Activated T-helper 17 cell treated with anti-CD3 and anti-CD28 coated beads, Interleukin-2, amount 50 U/mL, for 72 hours (primary cell): ENCODE measurements at regions not wholly inside any gene's neighbourhood (a gene's known extent, or its start where the extent isn't known, plus 50 kb on each side); places are given as distances from the start of the nearest gene placed in this dataset.

Source experiments
- ATAC-seq: fragments of 150-1000 bp; cut with Tn5 transposase; replicated peaks from 2 replicates; pipeline ENCODE4 v1.10.0; 2021; ENCODE audit warnings: mild to moderate bottlenecking, moderate library complexity
- H3K27ac Mint-ChIP-seq: one replicate; pipeline ENCODE4 v1.8.0; 2022; ENCODE audit warnings: mixed read lengths
- H3K27me3 Mint-ChIP-seq: one replicate; pipeline ENCODE4 v1.8.0; 2022; ENCODE audit warnings: mixed read lengths
- H3K36me3 Mint-ChIP-seq: one replicate; pipeline ENCODE4 v1.8.0; 2022; ENCODE audit warnings: low read depth, mild to moderate bottlenecking, mixed read lengths
- H3K4me1 Mint-ChIP-seq: one replicate; pipeline ENCODE4 v1.8.0; 2022; ENCODE audit warnings: mixed read lengths
- H3K4me3 Mint-ChIP-seq: one replicate; pipeline ENCODE4 v1.8.0; 2022; ENCODE audit warnings: mild to moderate bottlenecking, mixed read lengths
- H3K9me3 Mint-ChIP-seq: one replicate; pipeline ENCODE4 v1.8.0; 2022; ENCODE audit warnings: mixed read lengths

- H3K27ac Mint-ChIP-seq = no peak overlapping the region
- peaks cover 9% of the 10 kb centered on the region for H3K9me3 Mint-ChIP-seq
- no peak overlapping the region for H3K4me3 Mint-ChIP-seq
- H3K27me3 Mint-ChIP-seq = no peaks in the 10 kb centered on the region
- H3K4me1 Mint-ChIP-seq = no peaks in the 10 kb centered on the region
- ATAC-seq = no peak
- no peaks in the 10 kb centered on the region for H3K36me3 Mint-ChIP-seq
Measured at GRCh38 chr3:144182501-144182900, 210.9 kb downstream of the DIPK2A start.

- Mint-ChIP-seq H3K36me3 (no peaks in the 10 kb centered on the region), H3K9me3 (peaks cover 9% of the 10 kb centered on the region), H3K4me3 (no peak overlapping the region), H3K4me1 (no peaks in the 10 kb centered on the region), H3K27ac (no peak overlapping the region), H3K27me3 (no peaks in the 10 kb centered on the region)
- no peak for ATAC-seq
Measured at GRCh38 chr3:144185276-144185675, 213.7 kb downstream of the DIPK2A start.

- peaks cover 12% of the 10 kb centered on the region for H3K9me3 Mint-ChIP-seq
- H3K4me1 Mint-ChIP-seq = no peaks in the 10 kb centered on the region
- no peak overlapping the region for H3K4me3 Mint-ChIP-seq
- peak; percentile 14 for ATAC-seq
- H3K27me3 Mint-ChIP-seq = no peaks in the 10 kb centered on the region
- no peaks in the 10 kb centered on the region for H3K36me3 Mint-ChIP-seq
- no peak overlapping the region for H3K27ac Mint-ChIP-seq
Measured at GRCh38 chr3:144187531-144188210, 216.0 kb downstream of the DIPK2A start.

GRCh38 chr3:144189044-144189443 is 217.4 kb downstream of the DIPK2A start:
- Mint-ChIP-seq H3K4me3 (no peak overlapping the region), H3K27ac (no peak overlapping the region), H3K36me3 (no peaks in the 10 kb centered on the region), H3K9me3 (peaks cover 12% of the 10 kb centered on the region), H3K27me3 (no peaks in the 10 kb centered on the region), H3K4me1 (no peaks in the 10 kb centered on the region)
- no peak for ATAC-seq

GRCh38 chr3:144197116-144197515 is 225.5 kb downstream of the DIPK2A start:
- peaks cover 15% of the 10 kb centered on the region for H3K9me3 Mint-ChIP-seq
- no peak overlapping the region for H3K27ac Mint-ChIP-seq
- H3K36me3 Mint-ChIP-seq = no peaks in the 10 kb centered on the region
- no peaks in the 10 kb centered on the region for H3K27me3 Mint-ChIP-seq
- H3K4me1 Mint-ChIP-seq = no peaks in the 10 kb centered on the region
- no peak for ATAC-seq
- H3K4me3 Mint-ChIP-seq = no peak overlapping the region

GRCh38 chr3:144197582-144197981 is 226.0 kb downstream of the DIPK2A start:
- Mint-ChIP-seq H3K36me3 (no peaks in the 10 kb centered on the region), H3K27ac (no peak overlapping the region), H3K4me1 (no peaks in the 10 kb centered on the region), H3K27me3 (no peaks in the 10 kb centered on the region), H3K4me3 (no peak overlapping the region), H3K9me3 (peaks cover 15% of the 10 kb centered on the region)
- no peak for ATAC-seq

GRCh38 chr3:144200004-144200403 is 228.4 kb downstream of the DIPK2A start:
- no peak for ATAC-seq
- H3K27me3 Mint-ChIP-seq = peaks cover 4% of the 10 kb centered on the region

GRCh38 chr3:144200466-144200865 is 228.8 kb downstream of the DIPK2A start:
- Mint-ChIP-seq H3K27ac (no peak overlapping the region), H3K4me1 (no peaks in the 10 kb centered on the region), H3K4me3 (no peak overlapping the region), H3K27me3 (peaks cover 4% of the 10 kb centered on the region), H3K9me3 (peaks cover 13% of the 10 kb centered on the region), H3K36me3 (no peaks in the 10 kb centered on the region)
- ATAC-seq = no peak

More at GRCh38 chr3:144200004-144200403, 228.4 kb downstream of the DIPK2A start:
- Mint-ChIP-seq H3K4me1 (no peaks in the 10 kb centered on the region), H3K27ac (no peak overlapping the region), H3K36me3 (no peaks in the 10 kb centered on the region), H3K4me3 (no peak overlapping the region), H3K9me3 (peaks cover 15% of the 10 kb centered on the region)

- ATAC-seq = no peak
- no peaks in the 10 kb centered on the region for H3K27me3 Mint-ChIP-seq
- H3K9me3 Mint-ChIP-seq = peaks cover 5% of the 10 kb centered on the region
- H3K27ac Mint-ChIP-seq = no peak overlapping the region
- H3K36me3 Mint-ChIP-seq = no peaks in the 10 kb centered on the region
- H3K4me1 Mint-ChIP-seq = no peaks in the 10 kb centered on the region
- no peak overlapping the region for H3K4me3 Mint-ChIP-seq
Measured at GRCh38 chr3:144221761-144222160, 250.1 kb downstream of the DIPK2A start.

- H3K36me3 Mint-ChIP-seq = no peaks in the 10 kb centered on the region
- no peak overlapping the region for H3K27ac Mint-ChIP-seq
- H3K27me3 Mint-ChIP-seq = peaks cover 3% of the 10 kb centered on the region
- H3K4me1 Mint-ChIP-seq = no peaks in the 10 kb centered on the region
- ATAC-seq = no peak
- H3K9me3 Mint-ChIP-seq = no peaks in the 10 kb centered on the region
- H3K4me3 Mint-ChIP-seq = no peak overlapping the region
Measured at GRCh38 chr3:144229330-144229729, 257.7 kb downstream of the DIPK2A start.

GRCh38 chr3:144229953-144230352 is 258.3 kb downstream of the DIPK2A start:
- Mint-ChIP-seq H3K27me3 (peaks cover 3% of the 10 kb centered on the region), H3K36me3 (no peaks in the 10 kb centered on the region), H3K4me1 (no peaks in the 10 kb centered on the region), H3K9me3 (no peaks in the 10 kb centered on the region), H3K27ac (no peak overlapping the region), H3K4me3 (no peak overlapping the region)
- ATAC-seq = no peak

- Mint-ChIP-seq H3K27me3 (peaks cover 3% of the 10 kb centered on the region), H3K27ac (no peak overlapping the region), H3K4me3 (no peak overlapping the region), H3K36me3 (no peaks in the 10 kb centered on the region), H3K4me1 (no peaks in the 10 kb centered on the region), H3K9me3 (no peaks in the 10 kb centered on the region)
- ATAC-seq = no peak
Measured at GRCh38 chr3:144235489-144235888, 263.9 kb downstream of the DIPK2A start.

GRCh38 chr3:144237351-144237750 is 265.7 kb downstream of the DIPK2A start:
- Mint-ChIP-seq H3K27ac (no peak overlapping the region), H3K4me3 (no peak overlapping the region), H3K4me1 (no peaks in the 10 kb centered on the region), H3K36me3 (no peaks in the 10 kb centered on the region), H3K27me3 (peaks cover 3% of the 10 kb centered on the region), H3K9me3 (no peaks in the 10 kb centered on the region)
- no peak for ATAC-seq

- Mint-ChIP-seq H3K27me3 (no peaks in the 10 kb centered on the region), H3K4me1 (no peaks in the 10 kb centered on the region), H3K27ac (no peak overlapping the region), H3K9me3 (no peaks in the 10 kb centered on the region), H3K4me3 (no peak overlapping the region), H3K36me3 (no peaks in the 10 kb centered on the region)
- no peak for ATAC-seq
Measured at GRCh38 chr3:144241404-144241803, 269.8 kb downstream of the DIPK2A start.

- no peak overlapping the region for H3K4me3 Mint-ChIP-seq
- no peaks in the 10 kb centered on the region for H3K36me3 Mint-ChIP-seq
- ATAC-seq = no peak
- no peak overlapping the region for H3K27ac Mint-ChIP-seq
- no peaks in the 10 kb centered on the region for H3K9me3 Mint-ChIP-seq
- no peaks in the 10 kb centered on the region for H3K27me3 Mint-ChIP-seq
- H3K4me1 Mint-ChIP-seq = no peaks in the 10 kb centered on the region
Measured at GRCh38 chr3:144242747-144243146, 271.1 kb downstream of the DIPK2A start.

- H3K9me3 Mint-ChIP-seq = peaks cover 3% of the 10 kb centered on the region
- H3K36me3 Mint-ChIP-seq = no peaks in the 10 kb centered on the region
- H3K4me1 Mint-ChIP-seq = no peaks in the 10 kb centered on the region
- no peak overlapping the region for H3K4me3 Mint-ChIP-seq
- no peak overlapping the region for H3K27ac Mint-ChIP-seq
- ATAC-seq = no peak
- no peaks in the 10 kb centered on the region for H3K27me3 Mint-ChIP-seq
Measured at GRCh38 chr3:144244662-144245061, 273.0 kb downstream of the DIPK2A start.
